ENCODE measurements at regions not wholly inside any gene's neighbourhood (a gene's known extent, or its start where the extent isn't known, plus 50 kb on each side); places are given as distances from the start of the nearest gene placed in this dataset.

- no peak for TF ChIP-seq BCL11A (IDR thresholded peaks at IDR 0.05; ENCODE audit: low read depth in 2 of 2, low read length in 2 of 2)
- TF ChIP-seq CTCF (IDR thresholded peaks at IDR 0.05; ENCODE audit: control extremely low read depth in 1 of 3, insufficient read depth in 1 of 3, low read depth in 1 of 3, low read length in 3 of 3) = no peak
Observed at GRCh38 chr4:111812760-111813159, 332.5 kb upstream of the FAM241A start.
